PC-3 (cell line): ENCODE measurements at regions not wholly inside any gene's neighbourhood (a gene's known extent, or its start where the extent isn't known, plus 50 kb on each side); places are given as distances from the start of the nearest gene placed in this dataset.

Experiments used
- ATAC-seq: fragments of 200-7000 bp; cut with Tn5 transposase; 2 replicates; pipeline ENCODE4 v1.9.1; 2020; ENCODE audit warnings: mild to moderate bottlenecking, moderate library complexity
- BruUV-seq: library from RNA; stranded (reverse); fragments of 400-500 nt; replicated peaks from 2 replicates; lab custom pipeline; 2021; lab: Mats Ljungman, UMichigan
- CTCF ChIA-PET: fragments of 300-600 bp; sonication (Branson Sonifier 250); formaldehyde crosslinking; loops from one replicate; lab custom pipeline; 2022; ENCODE audit warnings: antibody characterized with exemption; lab: Charles Lee
- POLR2A ChIA-PET: fragments of 300-600 bp; sonication (Branson Sonifier 250); formaldehyde crosslinking; loops from one replicate; lab custom pipeline; 2022; ENCODE audit warnings: antibody characterized with exemption; ENCODE audit not compliant: unreplicated experiment; lab: Charles Lee
- DNase-seq: peaks from one replicate; pipeline ENCODE4 v3.0.0-alpha.2; 2015
- H2AFZ ChIP-seq: fragments of 300-600 bp; sonication (generic); 2 replicates; pipeline ENCODE4 v1.6.0; 2016; ENCODE audit warnings: antibody characterized with exemption, low read length
- H3F3A ChIP-seq: fragments of 300-600 bp; sonication (generic); one replicate; pipeline ENCODE4 v1.6.0; 2017; ENCODE audit warnings: antibody characterized with exemption, low read length, control low read depth, mild to moderate bottlenecking; ENCODE audit not compliant: unreplicated experiment
- H3K27ac ChIP-seq: fragments of 300-600 bp; sonication (generic); 2 replicates; pipeline ENCODE4 v1.5.1; 2016; ENCODE audit warnings: mild to moderate bottlenecking, low read length
- H3K27me3 ChIP-seq: fragments of 300-600 bp; sonication (generic); 2 replicates; pipeline ENCODE4 v1.6.1; 2016; ENCODE audit warnings: low read length, mixed read lengths
- H3K36me3 ChIP-seq: fragments of 300-600 bp; sonication (generic); 2 replicates; pipeline ENCODE4 v1.6.1; 2016; ENCODE audit warnings: low read depth, mixed run types, low read length, mixed read lengths
- H3K4me1 ChIP-seq: fragments of 300-600 bp; sonication (generic); 2 replicates; pipeline ENCODE4 v1.5.1; 2016; ENCODE audit warnings: low read length; ENCODE audit not compliant: insufficient read depth
- H3K4me2 ChIP-seq: fragments of 300-600 bp; sonication (generic); 2 replicates; pipeline ENCODE4 v1.6.0; 2016; ENCODE audit warnings: low read length
- H3K4me3 ChIP-seq: fragments of 300-600 bp; sonication (generic); 2 replicates; pipeline ENCODE4 v1.5.1; 2016; ENCODE audit warnings: mild to moderate bottlenecking, low read length, mixed read lengths
- H3K79me2 ChIP-seq: fragments of 300-600 bp; sonication (generic); 2 replicates; pipeline ENCODE4 v1.6.1; 2017; ENCODE audit warnings: low read length, mixed read lengths
- H3K9ac ChIP-seq: fragments of 300-600 bp; sonication (generic); 2 replicates; pipeline ENCODE4 v1.6.0; 2016; ENCODE audit warnings: mild to moderate bottlenecking, low read length
- H3K9me2 ChIP-seq: fragments of 300-600 bp; sonication (generic); replicated peaks from 2 replicates; pipeline ENCODE4 v1.6.1; 2016; ENCODE audit warnings: mixed run types, low read length, mixed read lengths
- H3K9me3 ChIP-seq: fragments of 300-600 bp; sonication (generic); 2 replicates; pipeline ENCODE4 v1.6.1; 2016; ENCODE audit warnings: low read length, mixed read lengths
- H4K20me1 ChIP-seq: fragments of 300-600 bp; sonication (generic); 2 replicates; pipeline ENCODE4 v1.6.1; 2016; ENCODE audit warnings: low read length, mixed read lengths
- EZH2 ChIP-seq: fragments of 300-600 bp; sonication (generic); IDR thresholded peaks from one replicate; pipeline ENCODE4 v1.6.1; 2017; ENCODE audit warnings: antibody characterized with exemption, mild to moderate bottlenecking, low read length; ENCODE audit not compliant: unreplicated experiment
- EZH2phosphoT487 ChIP-seq: fragments of 300-600 bp; sonication (generic); IDR thresholded peaks from 2 replicates; pipeline ENCODE4 v1.6.1; 2018; ENCODE audit warnings: mild to moderate bottlenecking, antibody characterized with exemption, low read length, borderline replicate concordance
- intact Hi-C: fragments of 100-400 bp; cut with micrococcal nuclease; formaldehyde crosslinking; loops from 2 replicates; pipeline ENCODE4 v1.9.0; 2023
- TF ChIP-seq, protein P1 (sequence below): fragments of 300-600 bp; sonication (generic); conservative IDR thresholded peaks from 2 replicates; pipeline ENCODE4 v1.5.1; 2017; ENCODE audit warnings: antibody characterized with exemption, low read depth, mild to moderate bottlenecking, low read length

DNA sequence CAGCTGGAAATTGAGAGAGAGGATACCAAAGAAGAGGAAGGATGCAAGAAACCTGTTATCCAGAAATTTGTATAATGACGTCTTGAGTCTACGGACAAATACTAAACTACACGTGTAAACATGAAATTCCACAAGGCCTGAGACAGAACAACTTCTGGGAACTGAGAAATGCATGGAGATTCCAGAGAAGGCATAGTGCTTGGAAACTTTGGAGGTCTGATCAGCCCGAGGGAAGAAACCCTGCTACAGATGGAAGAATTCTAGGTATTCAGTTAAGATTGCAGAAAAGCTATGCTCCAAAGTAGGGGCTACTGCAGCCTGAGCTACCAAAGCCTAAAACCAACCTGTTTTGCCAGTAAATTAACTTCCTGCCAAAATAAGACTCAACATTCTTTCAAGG lies 120.4 kb downstream of the PDCL3 start:
- Histone ChIP-seq H3F3A (no peaks in the 10 kb centered on the region), H4K20me1 (no peaks in the 10 kb centered on the region), H3K4me3 (no peak overlapping the region), H3K27ac (no peak overlapping the region), H3K4me1 (no peaks in the 10 kb centered on the region), H3K9me2 (no peaks in the 10 kb centered on the region), H3K36me3 (no peaks in the 10 kb centered on the region), H2AFZ (no peak overlapping the region), H3K27me3 (no peaks in the 10 kb centered on the region), H3K4me2 (no peak overlapping the region), H3K79me2 (no peaks in the 10 kb centered on the region), H3K9me3 (no peaks in the 10 kb centered on the region), H3K9ac (no peak overlapping the region)
- TF ChIP-seq, protein P1, sequence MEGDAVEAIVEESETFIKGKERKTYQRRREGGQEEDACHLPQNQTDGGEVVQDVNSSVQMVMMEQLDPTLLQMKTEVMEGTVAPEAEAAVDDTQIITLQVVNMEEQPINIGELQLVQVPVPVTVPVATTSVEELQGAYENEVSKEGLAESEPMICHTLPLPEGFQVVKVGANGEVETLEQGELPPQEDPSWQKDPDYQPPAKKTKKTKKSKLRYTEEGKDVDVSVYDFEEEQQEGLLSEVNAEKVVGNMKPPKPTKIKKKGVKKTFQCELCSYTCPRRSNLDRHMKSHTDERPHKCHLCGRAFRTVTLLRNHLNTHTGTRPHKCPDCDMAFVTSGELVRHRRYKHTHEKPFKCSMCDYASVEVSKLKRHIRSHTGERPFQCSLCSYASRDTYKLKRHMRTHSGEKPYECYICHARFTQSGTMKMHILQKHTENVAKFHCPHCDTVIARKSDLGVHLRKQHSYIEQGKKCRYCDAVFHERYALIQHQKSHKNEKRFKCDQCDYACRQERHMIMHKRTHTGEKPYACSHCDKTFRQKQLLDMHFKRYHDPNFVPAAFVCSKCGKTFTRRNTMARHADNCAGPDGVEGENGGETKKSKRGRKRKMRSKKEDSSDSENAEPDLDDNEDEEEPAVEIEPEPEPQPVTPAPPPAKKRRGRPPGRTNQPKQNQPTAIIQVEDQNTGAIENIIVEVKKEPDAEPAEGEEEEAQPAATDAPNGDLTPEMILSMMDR: no peak
- TF ChIP-seq EZH2phosphoT487: no peak
- TF ChIP-seq EZH2: no peak
- BruUV-seq: no TSS peak
- ChIA-PET CTCF (no interaction called here), POLR2A (no interaction called here)
- no peak for ATAC-seq
- no peak for DNase-seq
- intact Hi-C loops: no loop called here

DNA sequence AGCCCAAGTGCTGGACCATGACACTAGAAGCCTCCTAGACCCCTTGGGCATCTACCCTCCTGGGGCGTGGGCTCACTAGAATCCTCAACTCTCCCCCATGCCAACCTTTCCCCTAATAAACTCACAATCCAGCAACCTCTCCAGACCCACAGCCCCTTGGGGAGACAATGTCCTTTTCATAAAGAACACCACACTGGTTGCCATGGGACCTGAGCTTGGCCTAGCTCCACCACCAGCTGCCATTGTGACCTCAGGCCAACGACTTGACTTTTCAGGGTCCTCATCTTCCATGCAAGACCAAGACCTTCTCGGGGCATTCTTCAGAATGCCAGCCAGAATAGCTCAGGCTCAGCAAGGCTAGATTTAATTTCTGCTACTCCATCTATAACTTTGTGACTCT lies 128.1 kb upstream of the NPAS2 start:
- ChIA-PET POLR2A (no interaction called here), CTCF (no interaction called here)
- H3K36me3 ChIP-seq: no peaks in the 10 kb centered on the region
- intact Hi-C loops: no loop called here
- no peaks in the 10 kb centered on the region for H3K79me2 ChIP-seq
- H3K9me2 ChIP-seq: no peaks in the 10 kb centered on the region
- H3K27ac ChIP-seq: no peak overlapping the region
- no peaks in the 10 kb centered on the region for H3K4me1 ChIP-seq
- H3K9ac ChIP-seq: no peak overlapping the region
- H3F3A ChIP-seq: no peaks in the 10 kb centered on the region
- TF ChIP-seq EZH2: no peak
- no peak for TF ChIP-seq EZH2phosphoT487
- TF ChIP-seq, protein P1: no peak
- H3K4me2 ChIP-seq: no peak overlapping the region
- H3K27me3 ChIP-seq: no peaks in the 10 kb centered on the region
- H2AFZ ChIP-seq: no peak overlapping the region
- BruUV-seq: no TSS peak
- H4K20me1 ChIP-seq: no peaks in the 10 kb centered on the region
- DNase-seq (no peak), ATAC-seq (no peak)
- H3K4me3 ChIP-seq: no peak overlapping the region
- peaks cover 6% of the 10 kb centered on the region for H3K9me3 ChIP-seq

DNA sequence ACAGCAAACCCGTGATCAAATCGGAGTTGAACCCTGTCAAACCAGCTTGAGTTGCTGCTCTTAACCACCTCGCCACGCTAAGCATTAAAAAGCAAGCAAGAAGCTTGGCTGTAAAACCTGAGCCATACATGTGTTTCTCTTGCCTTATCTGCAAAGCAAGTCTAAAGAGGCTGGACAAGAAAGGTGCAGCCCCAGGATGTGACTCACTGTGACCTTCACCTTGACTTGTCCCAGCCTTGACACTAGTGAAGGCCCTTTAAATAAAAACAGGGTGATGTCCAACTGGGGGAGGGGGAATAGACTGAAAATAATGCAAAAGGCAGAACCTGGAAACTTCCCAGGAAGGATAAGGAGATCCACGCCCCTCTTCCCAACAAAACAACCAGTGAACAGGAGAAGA lies 127.6 kb upstream of the NPAS2 start:
- DNase-seq (no peak), ATAC-seq (no peak)
- BruUV-seq: no TSS peak
- no peaks in the 10 kb centered on the region for H3K4me1 ChIP-seq
- no peak overlapping the region for H3K4me3 ChIP-seq
- ChIA-PET CTCF (no interaction called here), POLR2A (no interaction called here)
- no peak overlapping the region for H3K27ac ChIP-seq
- peaks cover 8% of the 10 kb centered on the region for H3K9me3 ChIP-seq
- H3K9me2 ChIP-seq: no peaks in the 10 kb centered on the region
- H4K20me1 ChIP-seq: no peaks in the 10 kb centered on the region
- no peak for TF ChIP-seq EZH2
- TF ChIP-seq, protein P1: no peak
- no peak for TF ChIP-seq EZH2phosphoT487
- no peaks in the 10 kb centered on the region for H3K27me3 ChIP-seq
- no peaks in the 10 kb centered on the region for H3K36me3 ChIP-seq
- no peaks in the 10 kb centered on the region for H3K79me2 ChIP-seq
- H3K9ac ChIP-seq: no peak overlapping the region
- H3F3A ChIP-seq: no peaks in the 10 kb centered on the region
- intact Hi-C loops: no loop called here
- no peak overlapping the region for H2AFZ ChIP-seq
- H3K4me2 ChIP-seq: no peak overlapping the region
